HepG2 (cell line): ENCODE measurements at regions not wholly inside any gene's neighbourhood (a gene's known extent, or its start where the extent isn't known, plus 50 kb on each side); places are given as distances from the start of the nearest gene placed in this dataset.

Experiments used
- AHDC1 ChIP-seq: sonication (generic); formaldehyde crosslinking; IDR thresholded peaks from 2 replicates; pipeline ENCODE4 v1.5.1; 2020; ENCODE audit warnings: mild to moderate bottlenecking, missing genetic modification reagents, borderline replicate concordance
- CHD4 ChIP-seq: fragments of 200-600 bp; sonication (generic); IDR thresholded peaks from 2 replicates; pipeline ENCODE4 v1.7.0; 2017; ENCODE audit warnings: mild to moderate bottlenecking, low read length, borderline replicate concordance
- GATA4 ChIP-seq: sonication (generic); IDR thresholded peaks from 2 replicates; pipeline ENCODE4 v1.6.1; 2016; ENCODE audit warnings: antibody characterized with exemption, low read depth, borderline replicate concordance
- HES4 ChIP-seq: sonication (generic); formaldehyde crosslinking; IDR thresholded peaks from 2 replicates; pipeline ENCODE4 v1.9.0; 2021; ENCODE audit warnings: mild to moderate bottlenecking, missing genetic modification reagents, borderline replicate concordance
- MTF1 ChIP-seq: sonication (generic); formaldehyde crosslinking; IDR thresholded peaks from 2 replicates; pipeline ENCODE4 v1.5.0; 2020; ENCODE audit warnings: missing genetic modification reagents
- PAX8 ChIP-seq: sonication (generic); formaldehyde crosslinking; IDR thresholded peaks from 2 replicates; pipeline ENCODE4 v1.8.0; 2022; ENCODE audit warnings: mild to moderate bottlenecking, missing genetic modification reagents, borderline replicate concordance
- POLR2AphosphoS5 ChIP-seq: IDR thresholded peaks from 2 replicates; pipeline ENCODE4 v1.6.1; 2012; ENCODE audit warnings: low read depth, low read length
- REL ChIP-seq: sonication (generic); formaldehyde crosslinking; conservative IDR thresholded peaks from 2 replicates; pipeline ENCODE4 v1.8.0; 2022; ENCODE audit warnings: mild to moderate bottlenecking, missing genetic modification reagents, moderate library complexity
- SMAD1 ChIP-seq: sonication (generic); formaldehyde crosslinking; IDR thresholded peaks from 2 replicates; pipeline ENCODE4 v1.4.0; 2020; ENCODE audit warnings: missing genetic modification reagents, low read depth, mild to moderate bottlenecking, borderline replicate concordance
- ZNF264 ChIP-seq: sonication (generic); formaldehyde crosslinking; IDR thresholded peaks from 2 replicates; pipeline ENCODE4 v1.4.0; 2020; ENCODE audit warnings: missing genetic modification reagents
- ZNF274 ChIP-seq: sonication (generic); formaldehyde crosslinking; IDR thresholded peaks from 2 replicates; pipeline ENCODE4 v1.5.1; 2020; ENCODE audit warnings: mild to moderate bottlenecking, missing genetic modification reagents
- ZNF292 ChIP-seq: sonication (generic); formaldehyde crosslinking; IDR thresholded peaks from 2 replicates; pipeline ENCODE4 v1.8.1; 2022; ENCODE audit warnings: mild to moderate bottlenecking, low read depth, missing genetic modification reagents, borderline replicate concordance
- ZNF570 ChIP-seq: sonication (generic); formaldehyde crosslinking; IDR thresholded peaks from 2 replicates; pipeline ENCODE4 v1.4.0; 2020; ENCODE audit warnings: mild to moderate bottlenecking, missing genetic modification reagents, borderline replicate concordance
- TF ChIP-seq, protein P1 (sequence below): sonication (generic); formaldehyde crosslinking; IDR thresholded peaks from 2 replicates; pipeline ENCODE4 v1.4.0; 2020; ENCODE audit warnings: missing genetic modification reagents, borderline replicate concordance

GRCh38 chr6:12223383-12223782 lies 66.8 kb upstream of the EDN1 start (continued):
- TF ChIP-seq AHDC1 (CRISPR knock-in tag) (no peak), ZNF570 (CRISPR knock-in tag) (no peak), CHD4 (no peak), ZNF292 (CRISPR knock-in tag) (no peak), POLR2AphosphoS5 (no peak), GATA4 (no peak), ZNF264 (CRISPR knock-in tag) (no peak), REL (no peak), HES4 (CRISPR knock-in tag) (no peak), SMAD1 (CRISPR knock-in tag) (no peak), MTF1 (CRISPR knock-in tag) (no peak), ZNF274 (CRISPR knock-in tag) (no peak), PAX8 (CRISPR knock-in tag) (no peak)
- TF ChIP-seq, protein P1, sequence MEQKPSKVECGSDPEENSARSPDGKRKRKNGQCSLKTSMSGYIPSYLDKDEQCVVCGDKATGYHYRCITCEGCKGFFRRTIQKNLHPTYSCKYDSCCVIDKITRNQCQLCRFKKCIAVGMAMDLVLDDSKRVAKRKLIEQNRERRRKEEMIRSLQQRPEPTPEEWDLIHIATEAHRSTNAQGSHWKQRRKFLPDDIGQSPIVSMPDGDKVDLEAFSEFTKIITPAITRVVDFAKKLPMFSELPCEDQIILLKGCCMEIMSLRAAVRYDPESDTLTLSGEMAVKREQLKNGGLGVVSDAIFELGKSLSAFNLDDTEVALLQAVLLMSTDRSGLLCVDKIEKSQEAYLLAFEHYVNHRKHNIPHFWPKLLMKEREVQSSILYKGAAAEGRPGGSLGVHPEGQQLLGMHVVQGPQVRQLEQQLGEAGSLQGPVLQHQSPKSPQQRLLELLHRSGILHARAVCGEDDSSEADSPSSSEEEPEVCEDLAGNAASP: no peak
